Breast epithelium (tissue), 4 donors: ENCODE measurements at regions not wholly inside any gene's neighbourhood (a gene's known extent, or its start where the extent isn't known, plus 50 kb on each side); places are given as distances from the start of the nearest gene placed in this dataset.

ENCODE experiments used
- DNase-seq, 2 donors: peaks; one replicate each; pipeline ENCODE4 v3.0.0-alpha.2; 2019; ENCODE audit warnings: low spot score in 2 of 2
- H3K27ac ChIP-seq, 2 donors: fragments of 200-600 bp; sonication (generic) in 1 of 2; one replicate each; pipeline ENCODE4 v1.5.1; 2016 to 2019; ENCODE audit warnings: mild to moderate bottlenecking in 1 of 2
- H3K27me3 ChIP-seq, 2 donors: fragments of 200-600 bp; sonication (generic) in 1 of 2; one replicate each; pipeline versions ENCODE4 v1.5.1 to v1.6.0; 2017 to 2019; ENCODE audit warnings: control low read depth in 1 of 2, mild to moderate bottlenecking in 1 of 2
- H3K36me3 ChIP-seq: fragments of 200-600 bp; one replicate; pipeline ENCODE4 v1.5.1; 2019
- H3K4me1 ChIP-seq, 2 donors: fragments of 200-600 bp; sonication (generic); one replicate each; pipeline ENCODE4 v1.5.1; 2016 to 2019; ENCODE audit warnings: control low read depth in 1 of 2
- H3K4me3 ChIP-seq, 3 donors: fragments of 200-600 bp; sonication (generic); 1 replicate in 2 of 3; 2 replicates in 1 of 3; pipeline ENCODE4 v1.5.1; 2016 to 2019; ENCODE audit warnings: mild to moderate bottlenecking in 3 of 3, moderate library complexity in 2 of 3
- H3K9me3 ChIP-seq, 2 donors: fragments of 200-600 bp; sonication (generic) in 1 of 2; one replicate each; pipeline ENCODE4 v1.5.1; 2016 to 2019; ENCODE audit warnings: control low read depth in 1 of 2
- POLR2A ChIP-seq: fragments of 450-650 bp; IDR thresholded peaks from one replicate; pipeline ENCODE4 v1.6.1; 2016; ENCODE audit warnings: antibody characterized with exemption, mild to moderate bottlenecking, moderate library complexity
- POLR2AphosphoS5 ChIP-seq, 3 donors: sonication (generic); formaldehyde crosslinking; IDR thresholded peaks; one replicate each; pipeline ENCODE4 v1.6.1; 2017; ENCODE audit warnings: antibody characterized with exemption in 3 of 3
- intact Hi-C: fragments of 100-400 bp; cut with DNase I; formaldehyde crosslinking; loops from one replicate; pipeline ENCODE4 v1.15.1; 2023; ENCODE audit warnings: low total_unique reads
- TF ChIP-seq, protein P1 (sequence below), 3 donors: fragments of 450-650 bp; IDR thresholded peaks; one replicate each; pipeline ENCODE4 v1.5.1; 2016 to 2017; ENCODE audit warnings: antibody characterized with exemption in 3 of 3, mild to moderate bottlenecking in 3 of 3, moderate library complexity in 3 of 3

- Histone ChIP-seq H3K9me3 (peaks cover 0 to 6% of the 10 kb centered on the region in 2 donors), H3K27ac (no peak overlapping the region), H3K4me1 (no peaks in the 10 kb centered on the region), H3K4me3 (no peak overlapping the region), H3K36me3 (no peaks in the 10 kb centered on the region), H3K27me3 (no peaks in the 10 kb centered on the region)
- TF ChIP-seq, protein P1, sequence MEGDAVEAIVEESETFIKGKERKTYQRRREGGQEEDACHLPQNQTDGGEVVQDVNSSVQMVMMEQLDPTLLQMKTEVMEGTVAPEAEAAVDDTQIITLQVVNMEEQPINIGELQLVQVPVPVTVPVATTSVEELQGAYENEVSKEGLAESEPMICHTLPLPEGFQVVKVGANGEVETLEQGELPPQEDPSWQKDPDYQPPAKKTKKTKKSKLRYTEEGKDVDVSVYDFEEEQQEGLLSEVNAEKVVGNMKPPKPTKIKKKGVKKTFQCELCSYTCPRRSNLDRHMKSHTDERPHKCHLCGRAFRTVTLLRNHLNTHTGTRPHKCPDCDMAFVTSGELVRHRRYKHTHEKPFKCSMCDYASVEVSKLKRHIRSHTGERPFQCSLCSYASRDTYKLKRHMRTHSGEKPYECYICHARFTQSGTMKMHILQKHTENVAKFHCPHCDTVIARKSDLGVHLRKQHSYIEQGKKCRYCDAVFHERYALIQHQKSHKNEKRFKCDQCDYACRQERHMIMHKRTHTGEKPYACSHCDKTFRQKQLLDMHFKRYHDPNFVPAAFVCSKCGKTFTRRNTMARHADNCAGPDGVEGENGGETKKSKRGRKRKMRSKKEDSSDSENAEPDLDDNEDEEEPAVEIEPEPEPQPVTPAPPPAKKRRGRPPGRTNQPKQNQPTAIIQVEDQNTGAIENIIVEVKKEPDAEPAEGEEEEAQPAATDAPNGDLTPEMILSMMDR (IDR thresholded peaks at IDR 0.05) = no peak
- TF ChIP-seq POLR2AphosphoS5 (IDR thresholded peaks at IDR 0.05) (no peak), POLR2A (no peak)
- no peak for DNase-seq
- intact Hi-C loops = no loop called here
Measured at GRCh38 chr3:162175145-162175544, 678.5 kb downstream of the OTOL1 start.

- Histone ChIP-seq H3K36me3 (no peaks in the 10 kb centered on the region), H3K4me1 (no peaks in the 10 kb centered on the region), H3K27me3 (no peaks in the 10 kb centered on the region), H3K9me3 (peaks cover 0 to 6% of the 10 kb centered on the region in 2 donors), H3K27ac (no peak overlapping the region), H3K4me3 (no peak overlapping the region)
- TF ChIP-seq, protein P1 (IDR thresholded peaks at IDR 0.05) = no peak
- TF ChIP-seq POLR2A (no peak), POLR2AphosphoS5 (IDR thresholded peaks at IDR 0.05) (no peak)
- no peak for DNase-seq
- intact Hi-C loops = no loop called here
Measured at GRCh38 chr3:162175878-162176277, 679.3 kb downstream of the OTOL1 start.

DNA sequence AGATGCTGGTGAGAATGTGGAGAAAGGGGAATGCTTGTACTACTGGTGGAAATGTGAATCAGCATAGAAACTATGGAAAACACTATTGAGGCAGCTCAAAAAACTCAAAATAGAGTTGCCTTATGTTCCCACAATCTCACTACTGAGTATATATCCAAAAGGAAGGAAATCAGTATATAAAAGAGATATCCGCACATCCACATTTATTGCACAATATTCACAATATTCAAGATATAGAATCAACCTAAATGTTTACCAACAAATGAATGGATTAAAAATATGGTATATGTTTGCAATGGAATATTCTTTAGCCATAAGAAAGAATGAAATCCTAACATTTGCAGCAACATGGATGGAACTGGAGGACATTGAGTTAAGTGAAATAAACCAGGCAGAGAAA lies 686.8 kb downstream of the OTOL1 start:
- H3K27ac ChIP-seq = no peak overlapping the region
- H3K4me1 ChIP-seq = no peaks in the 10 kb centered on the region
- DNase-seq = no peak
- H3K4me3 ChIP-seq = no peak overlapping the region
- H3K27me3 ChIP-seq = no peaks in the 10 kb centered on the region
- peaks cover 0 to 9% of the 10 kb centered on the region in 2 donors for H3K9me3 ChIP-seq
- TF ChIP-seq POLR2A (no peak), POLR2AphosphoS5 (IDR thresholded peaks at IDR 0.05) (no peak)
- TF ChIP-seq, protein P1 (IDR thresholded peaks at IDR 0.05) = no peak
- no peaks in the 10 kb centered on the region for H3K36me3 ChIP-seq
- intact Hi-C loops = no loop called here

GRCh38 chr3:162192340-162193029 lies 695.9 kb downstream of the OTOL1 start:
- intact Hi-C loops = no loop called here
- no peak for DNase-seq
- no peaks in the 10 kb centered on the region for H3K27me3 ChIP-seq
- H3K36me3 ChIP-seq = no peaks in the 10 kb centered on the region
- TF ChIP-seq POLR2A (no peak), POLR2AphosphoS5 (IDR thresholded peaks at IDR 0.05) (no peak)
- TF ChIP-seq, protein P1 (IDR thresholded peaks at IDR 0.05) = no peak
- no peaks in the 10 kb centered on the region for H3K4me1 ChIP-seq
- no peak overlapping the region for H3K4me3 ChIP-seq
- peaks cover 0 to 4% of the 10 kb centered on the region in 2 donors for H3K9me3 ChIP-seq
- H3K27ac ChIP-seq = no peak overlapping the region

DNA sequence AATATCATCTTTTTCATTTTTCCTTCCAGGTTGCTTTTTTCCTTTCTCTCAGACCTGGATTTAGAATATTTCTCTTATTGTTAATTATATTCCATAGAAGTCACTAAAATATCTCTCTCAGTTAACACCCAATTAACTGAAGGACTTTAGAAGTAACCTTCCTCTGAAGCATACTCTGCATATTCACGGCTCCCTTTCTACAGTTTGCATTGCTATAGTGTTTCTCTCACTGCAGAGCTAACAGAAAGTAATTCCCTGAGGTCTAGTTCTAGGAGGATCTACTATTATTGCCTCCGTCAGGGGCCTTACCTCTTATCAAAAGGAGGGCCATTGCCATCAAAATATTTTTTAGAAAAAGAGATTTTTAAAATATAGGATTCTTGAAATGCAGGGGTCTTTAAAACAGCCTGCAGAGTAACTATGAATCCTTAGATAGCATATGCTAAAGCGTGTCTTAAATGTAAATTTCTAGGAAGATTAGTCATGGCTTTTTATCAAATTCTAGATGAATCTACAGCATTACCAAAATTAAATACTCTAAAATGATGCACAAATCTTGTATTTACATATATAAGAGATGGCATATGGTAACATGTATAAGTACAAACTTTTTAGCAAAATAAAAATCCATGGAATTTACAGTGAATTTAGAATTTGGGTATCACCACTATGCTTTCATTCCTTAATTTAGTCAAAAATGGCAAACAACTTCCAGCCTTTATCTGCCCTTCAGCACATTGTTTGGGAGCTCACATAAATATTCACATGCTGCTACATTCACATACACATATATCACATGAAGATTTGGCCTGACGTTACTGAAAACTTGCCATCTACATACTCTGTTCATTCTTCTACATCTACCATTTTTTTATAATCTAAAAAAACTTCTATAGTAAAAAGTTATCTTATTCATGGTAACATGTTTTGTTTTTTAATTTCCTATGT lies 696.8 kb downstream of the OTOL1 start:
- H3K4me3 ChIP-seq = no peak overlapping the region
- no peaks in the 10 kb centered on the region for H3K27me3 ChIP-seq
- DNase-seq = no peak
- H3K9me3 ChIP-seq = peaks cover 0 to 4% of the 10 kb centered on the region in 2 donors
- H3K36me3 ChIP-seq = no peaks in the 10 kb centered on the region
- H3K27ac ChIP-seq = no peak overlapping the region
- H3K4me1 ChIP-seq = no peaks in the 10 kb centered on the region
- TF ChIP-seq, protein P1 (IDR thresholded peaks at IDR 0.05) = no peak
- no peak for TF ChIP-seq POLR2AphosphoS5 (IDR thresholded peaks at IDR 0.05)
- TF ChIP-seq POLR2A = no peak
- intact Hi-C loops = no loop called here
